Right lobe of liver (tissue), 6 donors: ENCODE measurements at regions not wholly inside any gene's neighbourhood (a gene's known extent, or its start where the extent isn't known, plus 50 kb on each side); places are given as distances from the start of the nearest gene placed in this dataset.
"Not testable (repeated sequence)": the region's sequence is repeated elsewhere in the genome, so short reads cannot be mapped to it uniquely, and the experiment has no call there.

Source experiments
- ATAC-seq, 4 donors: fragments of 200-7000 bp; cut with Tn5 transposase; one replicate each; pipeline ENCODE4 v1.9.1; 2020; ENCODE audit warnings: mild to moderate bottlenecking in 4 of 4, moderate library complexity in 4 of 4
- DNase-seq, 3 donors: peaks; one replicate each; pipeline ENCODE4 v3.0.0-alpha.2; 2020
- H3K27ac ChIP-seq, 3 donors: fragments of 200-600 bp; one replicate each; pipeline ENCODE4 v1.8.0; 2022
- H3K27me3 ChIP-seq, 2 donors: fragments of 200-600 bp; one replicate each; pipeline ENCODE4 v1.8.0; 2022
- H3K36me3 ChIP-seq, 4 donors: fragments of 200-600 bp; sonication (generic) in 1 of 4; one replicate each; pipeline versions ENCODE4 v1.5.1 to v1.8.0; 2017 to 2022; ENCODE audit warnings: control low read depth in 1 of 4
- H3K4me1 ChIP-seq, 4 donors: fragments of 200-600 bp; sonication (generic) in 1 of 4; one replicate each; pipeline versions ENCODE4 v1.5.1 to v1.8.0; 2017 to 2022; ENCODE audit warnings: control low read depth in 1 of 4
- H3K4me3 ChIP-seq, 3 donors: fragments of 200-600 bp; one replicate each; pipeline ENCODE4 v1.8.0; 2022
- H3K9me3 ChIP-seq, 4 donors: fragments of 200-600 bp; sonication (generic) in 1 of 4; one replicate each; pipeline versions ENCODE4 v1.5.1 to v1.8.0; 2017 to 2022; ENCODE audit warnings: control low read depth in 1 of 4
- CTCF ChIP-seq, 4 donors: fragments of 200-600 bp in 3 of 4; fragments of 450-650 bp in 1 of 4; IDR thresholded peaks; one replicate each; pipeline versions ENCODE4 v1.5.1 to v1.8.0; 2016 to 2022; ENCODE audit warnings: antibody characterized with exemption in 4 of 4, mild to moderate bottlenecking in 2 of 4
- POLR2A ChIP-seq: fragments of 450-650 bp; IDR thresholded peaks from one replicate; pipeline ENCODE4 v1.6.1; 2017; ENCODE audit warnings: antibody characterized with exemption, mild to moderate bottlenecking
- WGBS: methylation state at CpG from one replicate; pipeline ENCODE4 v1.1.6; 2018; ENCODE audit warnings: low coverage, low lambda C conversion rate; ENCODE audit not compliant: insufficient coverage; ENCODE audit errors: missing lambda C conversion rate; 5-methylcytosine and 5-hydroxymethylcytosine counted together
- intact Hi-C, 2 donors: fragments of 100-400 bp; cut with DNase I; formaldehyde crosslinking; loops; one replicate each; pipeline versions ENCODE4 v1.11.2 to v1.14.1; 2022
- donor health status: DM: no; HTN: yes; CAD: no.
- donor health status: DM: no; HTN: no; CAD: no.
- donor health status: DM: no; HTN: no; CAD: no.
- donor health status: DM: no; HTN: yes; CAD: no.
- donor health status: DM: no; HTN: yes; CAD: no.

- no peaks in the 10 kb centered on the region for H3K9me3 ChIP-seq
- ATAC-seq (no peak), DNase-seq (no peak)
- no peak overlapping the region for H3K4me3 ChIP-seq
- H3K27ac ChIP-seq, result no peak overlapping the region
- intact Hi-C loops, result no loop called here
- TF ChIP-seq POLR2A (no peak), CTCF (IDR thresholded peaks at IDR 0.05) (no peak)
- no peaks in the 10 kb centered on the region for H3K36me3 ChIP-seq
- H3K4me1 ChIP-seq, result no peaks in the 10 kb centered on the region
- no peaks in the 10 kb centered on the region for H3K27me3 ChIP-seq
These were observed 198.4 kb upstream of the GRM3 start for GRCh38 chr7:86445285-86445684.

GRCh38 chr7:86444245-86444644, 199.5 kb upstream of the GRM3 start:
- Histone ChIP-seq H3K27me3 (no peaks in the 10 kb centered on the region), H3K4me3 (no peak overlapping the region), H3K4me1 (no peaks in the 10 kb centered on the region), H3K27ac (no peak overlapping the region), H3K9me3 (no peaks in the 10 kb centered on the region), H3K36me3 (no peaks in the 10 kb centered on the region)
- no peak for ATAC-seq
- WGBS, result 50% methylated on average over 2 of the region's 2 CpGs
- DNase-seq, result no peak
- TF ChIP-seq POLR2A, result no peak
- TF ChIP-seq CTCF (IDR thresholded peaks at IDR 0.05), result no peak
- intact Hi-C loops, result no loop called here

GRCh38 chr7:86440420-86440819, 203.3 kb upstream of the GRM3 start:
- H3K4me3 ChIP-seq, H3K36me3 ChIP-seq, intact Hi-C loops, H3K9me3 ChIP-seq, DNase-seq, H3K27ac ChIP-seq, ATAC-seq, H3K27me3 ChIP-seq, H3K4me1 ChIP-seq: not testable (repeated sequence)
- 100% methylated on average over 1 of the region's 29 CpGs for WGBS

DNA sequence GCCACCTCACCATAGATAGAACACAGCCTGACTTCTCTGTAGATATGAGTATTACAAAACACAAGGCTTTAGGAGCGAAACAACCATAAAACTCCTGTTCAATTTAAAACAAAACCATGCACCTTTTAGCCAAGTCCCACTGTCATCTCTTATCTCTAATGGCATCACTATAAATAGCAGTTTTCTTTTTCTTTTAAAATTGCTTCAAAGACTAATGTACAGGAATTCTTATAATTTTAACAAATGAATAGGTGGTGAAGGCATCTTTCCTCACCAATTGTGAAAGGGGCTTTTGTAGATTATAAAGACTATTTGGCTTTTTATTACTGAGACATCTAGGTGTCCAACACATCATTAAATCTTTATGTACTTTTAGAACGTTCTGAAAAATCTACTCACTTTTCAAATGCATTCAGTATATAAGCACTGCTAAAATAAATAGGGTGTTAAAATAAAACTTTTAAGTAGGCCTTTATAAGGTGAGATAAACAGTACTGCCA, 205.7 kb upstream of the GRM3 start:
- Histone ChIP-seq H3K27ac (no peak overlapping the region), H3K4me1 (no peaks in the 10 kb centered on the region), H3K36me3 (no peaks in the 10 kb centered on the region), H3K4me3 (no peak overlapping the region), H3K27me3 (no peaks in the 10 kb centered on the region), H3K9me3 (no peaks in the 10 kb centered on the region)
- 35% methylated on average over 2 of the region's 2 CpGs for WGBS
- intact Hi-C loops, result no loop called here
- ATAC-seq (no peak), DNase-seq (no peak)
- TF ChIP-seq CTCF (IDR thresholded peaks at IDR 0.05) (no peak), POLR2A (no peak)

- Histone ChIP-seq H3K4me1 (no peaks in the 10 kb centered on the region), H3K36me3 (no peaks in the 10 kb centered on the region), H3K4me3 (no peak overlapping the region), H3K27ac (no peak overlapping the region), H3K27me3 (no peaks in the 10 kb centered on the region), H3K9me3 (no peaks in the 10 kb centered on the region)
- ATAC-seq, result no peak
- DNase-seq, result no peak
- no peak for TF ChIP-seq CTCF (IDR thresholded peaks at IDR 0.05)
- WGBS, result 41% methylated on average over 4 of the region's 4 CpGs
- intact Hi-C loops, result no loop called here
These were observed 211.9 kb upstream of the GRM3 start for GRCh38 chr7:86431761-86432160.
